ENCODE measurements at regions not wholly inside any gene's neighbourhood (a gene's known extent, or its start where the extent isn't known, plus 50 kb on each side); places are given as distances from the start of the nearest gene placed in this dataset.
"Not testable (repeated sequence)": the region's sequence is repeated elsewhere in the genome, so short reads cannot be mapped to it uniquely, and the experiment has no call there.

DNA sequence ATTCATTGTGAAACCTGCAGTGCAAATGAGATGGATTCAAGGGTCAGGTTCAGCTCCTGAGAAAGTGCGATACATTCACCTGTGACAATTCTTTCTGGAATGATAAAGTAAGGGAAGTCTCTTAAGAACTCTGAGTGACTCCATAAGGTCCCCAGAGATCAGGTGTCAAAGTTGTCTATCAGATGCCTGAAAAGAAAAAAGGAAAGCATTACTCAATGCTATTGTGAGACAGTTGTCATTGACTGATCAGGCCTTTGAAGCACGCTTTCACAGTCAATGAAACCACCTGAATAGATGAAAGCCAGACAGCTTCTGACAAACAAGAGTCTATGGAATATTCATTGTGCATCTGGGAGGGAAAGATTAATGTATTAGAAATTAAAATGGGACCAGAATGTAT, 252.7 kb upstream of the GALNT5 start:
- Mint-ChIP-seq H3K36me3 (ENCODE audit: insufficient read depth, unreplicated experiment) (no peaks in the 10 kb centered on the region), H3K27ac (ENCODE audit: unreplicated experiment) (no peak overlapping the region), H3K9me3 (ENCODE audit: unreplicated experiment) (no peaks in the 10 kb centered on the region), H3K4me1 (ENCODE audit: low read depth, unreplicated experiment) (no peaks in the 10 kb centered on the region), H3K27me3 (ENCODE audit: insufficient read depth, unreplicated experiment) (no peaks in the 10 kb centered on the region), H3K4me3 (ENCODE audit: unreplicated experiment) (no peak overlapping the region)
- intact Hi-C loops (cut with micrococcal nuclease; ENCODE audit: unreplicated experiment): no loop called here
- DNase-seq: no peak
- BruUV-seq (replicated peaks): no TSS peak
- ChIA-PET POLR2A (no interaction called here), CTCF (no interaction called here)
- H3K4me3 ChIP-seq (ENCODE audit: low read depth, low read length): no peak overlapping the region
- TF ChIP-seq, protein P1, sequence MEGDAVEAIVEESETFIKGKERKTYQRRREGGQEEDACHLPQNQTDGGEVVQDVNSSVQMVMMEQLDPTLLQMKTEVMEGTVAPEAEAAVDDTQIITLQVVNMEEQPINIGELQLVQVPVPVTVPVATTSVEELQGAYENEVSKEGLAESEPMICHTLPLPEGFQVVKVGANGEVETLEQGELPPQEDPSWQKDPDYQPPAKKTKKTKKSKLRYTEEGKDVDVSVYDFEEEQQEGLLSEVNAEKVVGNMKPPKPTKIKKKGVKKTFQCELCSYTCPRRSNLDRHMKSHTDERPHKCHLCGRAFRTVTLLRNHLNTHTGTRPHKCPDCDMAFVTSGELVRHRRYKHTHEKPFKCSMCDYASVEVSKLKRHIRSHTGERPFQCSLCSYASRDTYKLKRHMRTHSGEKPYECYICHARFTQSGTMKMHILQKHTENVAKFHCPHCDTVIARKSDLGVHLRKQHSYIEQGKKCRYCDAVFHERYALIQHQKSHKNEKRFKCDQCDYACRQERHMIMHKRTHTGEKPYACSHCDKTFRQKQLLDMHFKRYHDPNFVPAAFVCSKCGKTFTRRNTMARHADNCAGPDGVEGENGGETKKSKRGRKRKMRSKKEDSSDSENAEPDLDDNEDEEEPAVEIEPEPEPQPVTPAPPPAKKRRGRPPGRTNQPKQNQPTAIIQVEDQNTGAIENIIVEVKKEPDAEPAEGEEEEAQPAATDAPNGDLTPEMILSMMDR (IDR thresholded peaks at IDR 0.05; ENCODE audit: insufficient read depth in 1 of 2, low read depth in 1 of 2, low read length in 1 of 2, severe bottlenecking in 1 of 2, unreplicated experiment in 1 of 2): no peak
- H3K27me3 ChIP-seq (replicated peaks; ENCODE audit: control insufficient read depth, insufficient read depth, low read length): no peaks in the 10 kb centered on the region
- H3K9me3 ChIP-seq: no peaks in the 10 kb centered on the region
- no peaks in the 10 kb centered on the region for H3K36me3 ChIP-seq (ENCODE audit: control insufficient read depth, insufficient read depth, low read length)
- H3K4me1 ChIP-seq: no peaks in the 10 kb centered on the region

DNA sequence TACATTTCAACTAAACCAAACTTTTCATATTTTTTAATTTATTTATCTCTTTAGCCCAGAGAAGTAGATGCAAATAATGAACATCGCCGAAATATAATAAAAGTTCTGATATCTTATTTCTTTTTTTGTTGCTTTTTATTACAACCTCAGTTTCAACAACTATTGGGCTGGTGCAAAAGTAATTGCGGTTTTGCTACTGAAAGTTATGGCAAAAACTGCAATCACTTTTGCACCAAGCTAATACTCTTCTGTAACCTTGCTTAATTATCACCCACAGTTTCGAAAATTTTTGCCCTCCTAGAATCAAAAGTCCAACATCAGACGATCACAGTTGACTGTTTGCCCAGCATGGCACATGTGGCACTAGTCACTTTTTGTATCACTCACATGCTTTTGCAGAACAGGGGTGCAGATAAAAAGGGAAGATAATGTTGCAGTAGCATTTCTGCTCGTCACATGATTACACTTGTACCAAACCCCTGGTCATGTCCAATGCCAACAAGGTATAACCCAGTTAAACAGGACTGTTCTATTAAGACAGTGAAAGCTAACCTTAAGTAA, 242.4 kb upstream of the GALNT5 start:
- intact Hi-C loops (cut with micrococcal nuclease; ENCODE audit: unreplicated experiment): no loop called here
- Histone ChIP-seq H3K9me3 (no peaks in the 10 kb centered on the region), H3K36me3 (ENCODE audit: control insufficient read depth, insufficient read depth, low read length) (no peaks in the 10 kb centered on the region), H3K27me3 (replicated peaks; ENCODE audit: control insufficient read depth, insufficient read depth, low read length) (no peaks in the 10 kb centered on the region), H3K4me3 (ENCODE audit: low read depth, low read length) (no peak overlapping the region), H3K4me1 (no peaks in the 10 kb centered on the region)
- Mint-ChIP-seq H3K27ac (ENCODE audit: unreplicated experiment) (no peak overlapping the region), H3K27me3 (ENCODE audit: insufficient read depth, unreplicated experiment) (no peaks in the 10 kb centered on the region), H3K9me3 (ENCODE audit: unreplicated experiment) (no peaks in the 10 kb centered on the region), H3K36me3 (ENCODE audit: insufficient read depth, unreplicated experiment) (no peaks in the 10 kb centered on the region), H3K4me1 (ENCODE audit: low read depth, unreplicated experiment) (no peaks in the 10 kb centered on the region), H3K4me3 (ENCODE audit: unreplicated experiment) (no peak overlapping the region)
- BruUV-seq (replicated peaks): no TSS peak
- TF ChIP-seq, protein P1 (IDR thresholded peaks at IDR 0.05; ENCODE audit: insufficient read depth in 1 of 2, low read depth in 1 of 2, low read length in 1 of 2, severe bottlenecking in 1 of 2, unreplicated experiment in 1 of 2): no peak
- DNase-seq: no peak
- ChIA-PET CTCF (no interaction called here), POLR2A (no interaction called here)

DNA sequence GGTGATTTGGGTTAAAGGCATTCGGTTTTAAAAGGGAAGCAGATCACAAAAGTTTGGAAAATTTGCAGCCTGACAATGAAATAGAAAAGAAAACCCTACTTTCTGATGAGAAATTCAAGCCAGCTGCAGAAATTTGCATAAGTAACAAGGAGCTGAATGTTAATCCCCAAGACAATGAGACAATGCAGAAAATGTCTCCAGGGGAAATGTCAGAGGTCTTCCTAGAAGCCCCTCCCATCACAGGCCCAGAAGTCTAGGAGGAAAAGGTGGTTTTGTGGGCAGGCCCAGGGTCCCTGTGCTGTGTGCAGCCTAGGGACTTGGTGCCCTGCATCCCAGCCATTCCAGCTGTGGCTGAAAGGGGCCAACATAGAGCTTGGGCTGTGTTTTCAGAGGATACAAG, 234.2 kb upstream of the GALNT5 start:
- H3K36me3 Mint-ChIP-seq (ENCODE audit: insufficient read depth, unreplicated experiment); H3K4me3 Mint-ChIP-seq (ENCODE audit: unreplicated experiment); H3K9me3 ChIP-seq; BruUV-seq (replicated peaks); H3K4me1 ChIP-seq; CTCF ChIA-PET; POLR2A ChIA-PET; intact Hi-C loops (cut with micrococcal nuclease; ENCODE audit: unreplicated experiment); H3K27me3 ChIP-seq (replicated peaks; ENCODE audit: control insufficient read depth, insufficient read depth, low read length); H3K36me3 ChIP-seq (ENCODE audit: control insufficient read depth, insufficient read depth, low read length); H3K4me3 ChIP-seq (ENCODE audit: low read depth, low read length); H3K27ac Mint-ChIP-seq (ENCODE audit: unreplicated experiment); DNase-seq; H3K27me3 Mint-ChIP-seq (ENCODE audit: insufficient read depth, unreplicated experiment); H3K4me1 Mint-ChIP-seq (ENCODE audit: low read depth, unreplicated experiment): not testable (repeated sequence)
- H3K9me3 Mint-ChIP-seq (ENCODE audit: unreplicated experiment): peaks cover 14% of the 10 kb centered on the region

DNA sequence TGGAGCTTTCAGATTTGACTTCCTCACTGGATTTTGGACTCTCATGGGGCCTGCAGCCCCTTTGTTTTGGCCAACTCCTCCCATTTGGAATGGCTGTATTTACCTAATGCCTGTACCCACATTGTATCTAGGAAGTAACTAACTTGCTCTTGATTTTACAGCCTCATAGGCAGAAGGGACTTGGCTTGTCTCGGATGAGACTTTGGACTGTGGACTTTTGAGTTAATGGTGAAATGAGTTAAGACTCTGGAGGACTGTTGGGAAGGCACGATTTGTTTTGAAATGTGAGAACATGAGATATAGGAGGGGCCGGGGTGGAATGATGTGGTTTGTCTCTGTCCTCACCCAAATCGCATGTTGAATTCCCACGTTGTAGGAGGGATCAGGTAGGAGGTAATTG, 233.4 kb upstream of the GALNT5 start:
- intact Hi-C loops (cut with micrococcal nuclease; ENCODE audit: unreplicated experiment): no loop called here
- BruUV-seq (replicated peaks): no TSS peak
- POLR2A ChIA-PET: no interaction called here
- CTCF ChIA-PET: no interaction called here
- TF ChIP-seq, protein P1 (IDR thresholded peaks at IDR 0.05; ENCODE audit: insufficient read depth in 1 of 2, low read depth in 1 of 2, low read length in 1 of 2, severe bottlenecking in 1 of 2, unreplicated experiment in 1 of 2): no peak
- no peaks in the 10 kb centered on the region for H3K36me3 ChIP-seq (ENCODE audit: control insufficient read depth, insufficient read depth, low read length)
- Mint-ChIP-seq H3K9me3 (ENCODE audit: unreplicated experiment) (peaks cover 14% of the 10 kb centered on the region), H3K4me1 (ENCODE audit: low read depth, unreplicated experiment) (no peaks in the 10 kb centered on the region), H3K27me3 (ENCODE audit: insufficient read depth, unreplicated experiment) (no peaks in the 10 kb centered on the region), H3K27ac (ENCODE audit: unreplicated experiment) (no peak overlapping the region), H3K36me3 (ENCODE audit: insufficient read depth, unreplicated experiment) (no peaks in the 10 kb centered on the region), H3K4me3 (ENCODE audit: unreplicated experiment) (no peak overlapping the region)
- peak in 1 of 2 experiments; percentile 6 for DNase-seq
- H3K27me3 ChIP-seq (replicated peaks; ENCODE audit: control insufficient read depth, insufficient read depth, low read length): no peaks in the 10 kb centered on the region
- peaks cover 5% of the 10 kb centered on the region; the same call in 1 of the 2 replicates for H3K9me3 ChIP-seq
- no peak overlapping the region for H3K4me3 ChIP-seq (ENCODE audit: low read depth, low read length)
- H3K4me1 ChIP-seq: peaks cover 9% of the 10 kb centered on the region

Data from Caco-2 (cell line).